Endothelial cell of umbilical vein (primary cell): ENCODE measurements at regions not wholly inside any gene's neighbourhood (a gene's known extent, or its start where the extent isn't known, plus 50 kb on each side); places are given as distances from the start of the nearest gene placed in this dataset.

Source experiments
- CTCF ChIP-seq, 2 donors: IDR thresholded peaks; 1 replicate in 1 of 2; 2 replicates in 1 of 2; pipeline ENCODE4 v1.5.1; 2011; ENCODE audit warnings: low read length in 2 of 2, mild to moderate bottlenecking in 2 of 2, moderate library complexity in 2 of 2, control low read depth in 1 of 2, inconsistent platforms in 1 of 2, low read depth in 1 of 2; ENCODE audit not compliant: insufficient read depth in 1 of 2; ENCODE audit errors: extremely low read depth in 1 of 2
- EZH2 ChIP-seq: IDR thresholded peaks from 2 replicates; pipeline ENCODE4 v1.6.1; 2012; ENCODE audit warnings: borderline replicate concordance, low read depth, mild to moderate bottlenecking, moderate library complexity, low read length, inconsistent platforms; ENCODE audit not compliant: severe bottlenecking
- JUN ChIP-seq: IDR thresholded peaks from 2 replicates; pipeline ENCODE4 v1.6.1; 2011; ENCODE audit warnings: borderline replicate concordance, low read depth; ENCODE audit not compliant: insufficient read length, insufficient read depth
- POLR2AphosphoS5 ChIP-seq: IDR thresholded peaks from 2 replicates; pipeline ENCODE4 v1.6.1; 2012; ENCODE audit warnings: low read depth, mild to moderate bottlenecking, control low read depth, low read length, moderate library complexity; ENCODE audit not compliant: insufficient read depth
- TF ChIP-seq, protein P1 (sequence below): IDR thresholded peaks from 2 replicates; pipeline ENCODE4 v1.6.1; 2011; ENCODE audit not compliant: insufficient read depth, insufficient read length

- no peak for TF ChIP-seq CTCF (IDR thresholded peaks at IDR 0.05; ENCODE audit: extremely low read depth in 1 of 2, insufficient read depth in 1 of 2, low read depth in 1 of 2, low read length in 2 of 2)
- no peak for TF ChIP-seq EZH2
- TF ChIP-seq, protein P1, sequence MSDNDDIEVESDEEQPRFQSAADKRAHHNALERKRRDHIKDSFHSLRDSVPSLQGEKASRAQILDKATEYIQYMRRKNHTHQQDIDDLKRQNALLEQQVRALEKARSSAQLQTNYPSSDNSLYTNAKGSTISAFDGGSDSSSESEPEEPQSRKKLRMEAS = no peak
- no peak for TF ChIP-seq POLR2AphosphoS5
- no peak for TF ChIP-seq JUN
These were observed 484.1 kb upstream of the CPEB2 start for GRCh38 chr4:14518136-14518535.
